ENCODE measurements at regions not wholly inside any gene's neighbourhood (a gene's known extent, or its start where the extent isn't known, plus 50 kb on each side); places are given as distances from the start of the nearest gene placed in this dataset.

- no peak for DNase-seq (ENCODE audit: low spot score)
- Histone ChIP-seq H3K9me3 (no peaks in the 10 kb centered on the region), H3K4me1 (no peaks in the 10 kb centered on the region), H3K27ac (no peak overlapping the region), H3K4me3 (no peak overlapping the region), H3K27me3 (no peaks in the 10 kb centered on the region), H3K36me3 (no peaks in the 10 kb centered on the region)
- TF ChIP-seq, protein P1, sequence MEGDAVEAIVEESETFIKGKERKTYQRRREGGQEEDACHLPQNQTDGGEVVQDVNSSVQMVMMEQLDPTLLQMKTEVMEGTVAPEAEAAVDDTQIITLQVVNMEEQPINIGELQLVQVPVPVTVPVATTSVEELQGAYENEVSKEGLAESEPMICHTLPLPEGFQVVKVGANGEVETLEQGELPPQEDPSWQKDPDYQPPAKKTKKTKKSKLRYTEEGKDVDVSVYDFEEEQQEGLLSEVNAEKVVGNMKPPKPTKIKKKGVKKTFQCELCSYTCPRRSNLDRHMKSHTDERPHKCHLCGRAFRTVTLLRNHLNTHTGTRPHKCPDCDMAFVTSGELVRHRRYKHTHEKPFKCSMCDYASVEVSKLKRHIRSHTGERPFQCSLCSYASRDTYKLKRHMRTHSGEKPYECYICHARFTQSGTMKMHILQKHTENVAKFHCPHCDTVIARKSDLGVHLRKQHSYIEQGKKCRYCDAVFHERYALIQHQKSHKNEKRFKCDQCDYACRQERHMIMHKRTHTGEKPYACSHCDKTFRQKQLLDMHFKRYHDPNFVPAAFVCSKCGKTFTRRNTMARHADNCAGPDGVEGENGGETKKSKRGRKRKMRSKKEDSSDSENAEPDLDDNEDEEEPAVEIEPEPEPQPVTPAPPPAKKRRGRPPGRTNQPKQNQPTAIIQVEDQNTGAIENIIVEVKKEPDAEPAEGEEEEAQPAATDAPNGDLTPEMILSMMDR (IDR thresholded peaks at IDR 0.05), result no peak
These were observed 653.3 kb upstream of the POU3F3 start for GRCh38 chr2:104200533-104201168.

GRCh38 chr2:104213758-104214157 is 640.2 kb upstream of the POU3F3 start:
- Histone ChIP-seq H3K4me1 (no peaks in the 10 kb centered on the region), H3K36me3 (no peaks in the 10 kb centered on the region), H3K9me3 (no peaks in the 10 kb centered on the region), H3K27ac (no peak overlapping the region), H3K27me3 (no peaks in the 10 kb centered on the region), H3K4me3 (no peak overlapping the region)
- DNase-seq (ENCODE audit: low spot score), result no peak
- TF ChIP-seq, protein P1 (IDR thresholded peaks at IDR 0.05), result no peak

- no peak for DNase-seq (ENCODE audit: low spot score)
- TF ChIP-seq, protein P1 (IDR thresholded peaks at IDR 0.05), result no peak
- Histone ChIP-seq H3K27me3 (no peaks in the 10 kb centered on the region), H3K9me3 (no peaks in the 10 kb centered on the region), H3K36me3 (no peaks in the 10 kb centered on the region), H3K27ac (no peak overlapping the region), H3K4me3 (no peak overlapping the region), H3K4me1 (no peaks in the 10 kb centered on the region)
These were observed 638.4 kb upstream of the POU3F3 start for GRCh38 chr2:104215269-104216161.

- no peaks in the 10 kb centered on the region for H3K27me3 ChIP-seq
- no peak overlapping the region for H3K27ac ChIP-seq
- TF ChIP-seq, protein P1 (IDR thresholded peaks at IDR 0.05), result no peak
- no peaks in the 10 kb centered on the region for H3K36me3 ChIP-seq
- no peak for DNase-seq (ENCODE audit: low spot score)
- H3K4me3 ChIP-seq, result no peak overlapping the region
- no peaks in the 10 kb centered on the region for H3K4me1 ChIP-seq
- H3K9me3 ChIP-seq, result no peaks in the 10 kb centered on the region
These were observed 620.3 kb upstream of the POU3F3 start for GRCh38 chr2:104233591-104233990.

GRCh38 chr2:104236491-104236890 is 617.4 kb upstream of the POU3F3 start:
- H3K27me3 ChIP-seq, result no peaks in the 10 kb centered on the region
- H3K27ac ChIP-seq, result no peak overlapping the region
- no peak overlapping the region for H3K4me3 ChIP-seq
- H3K36me3 ChIP-seq, result no peaks in the 10 kb centered on the region
- no peak for DNase-seq (ENCODE audit: low spot score)
- H3K9me3 ChIP-seq, result peaks cover 0 to 11% of the 10 kb centered on the region in 2 donors
- no peaks in the 10 kb centered on the region for H3K4me1 ChIP-seq
- TF ChIP-seq, protein P1 (IDR thresholded peaks at IDR 0.05), result no peak
